SK-N-SH (cell line): ENCODE measurements at regions not wholly inside any gene's neighbourhood (a gene's known extent, or its start where the extent isn't known, plus 50 kb on each side); places are given as distances from the start of the nearest gene placed in this dataset.

Experiments
- CTCF ChIA-PET: fragments of 300-600, 350-600 bp; formaldehyde crosslinking; extraction: SDS; loops from one replicate; lab custom pipeline; 2021; lab: Yijun Ruan, JAX
- POLR2A ChIA-PET: fragments of 350-600 bp; sonication (Branson Sonifier 250); formaldehyde crosslinking; extraction: SDS; loops from one replicate; lab custom pipeline; 2020; ENCODE audit warnings: antibody characterized with exemption, inconsistent platforms; lab: Yijun Ruan, JAX
- DNase-seq: peaks from one replicate; pipeline ENCODE4 v3.0.0; 2012
- H2AFZ ChIP-seq: fragments of 200-600 bp; sonication (generic); 2 replicates; pipeline ENCODE4 v1.8.1; 2016; ENCODE audit warnings: antibody characterized with exemption, mild to moderate bottlenecking, low read depth
- H3F3A ChIP-seq: fragments of 200-600 bp; sonication (generic); replicated peaks from 2 replicates; pipeline ENCODE3; 2016; ENCODE audit warnings: antibody characterized with exemption, mild to moderate bottlenecking; ENCODE audit not compliant: insufficient read depth
- H3K27ac ChIP-seq, 2 experiments: fragments of 200-500 bp in 1 of 2; fragments of 200-600 bp in 1 of 2; sonication (Bioruptor generic) in 1 of 2; sonication (generic), shearing (Covaris generic) in 1 of 2; 2 replicates each; pipeline versions ENCODE4 v1.5.1 to v1.6.1; 2014 to 2016; ENCODE audit warnings: low read depth in 2 of 2, inconsistent platforms in 1 of 2, low read length in 1 of 2, mild to moderate bottlenecking in 1 of 2, mixed read lengths in 1 of 2
- H3K27me3 ChIP-seq: fragments of 200-600 bp; sonication (generic), shearing (Covaris generic); 2 replicates; pipeline ENCODE4 v1.6.1; 2016; ENCODE audit warnings: mixed run types; ENCODE audit not compliant: insufficient read depth
- H3K36me3 ChIP-seq, 2 experiments: fragments of 200-500 bp in 1 of 2; fragments of 200-600 bp in 1 of 2; sonication (Bioruptor generic) in 1 of 2; sonication (generic) in 1 of 2; replicated peaks in 1 of 2; 2 replicates each; pipeline versions ENCODE3 to v1.5.1; 2014 to 2016; ENCODE audit warnings: low read length in 1 of 2, mild to moderate bottlenecking in 1 of 2; ENCODE audit not compliant: insufficient read depth in 2 of 2, control insufficient read depth in 1 of 2
- H3K4me1 ChIP-seq, 2 experiments: fragments of 200-500 bp in 1 of 2; fragments of 200-600 bp in 1 of 2; sonication (Bioruptor generic) in 1 of 2; sonication (generic), shearing (Covaris generic) in 1 of 2; 2 replicates each; pipeline versions ENCODE4 v1.5.1 to v1.6.1; 2014 to 2016; ENCODE audit warnings: low read depth in 1 of 2, low read length in 1 of 2, mixed run types in 1 of 2; ENCODE audit not compliant: insufficient read depth in 2 of 2, control insufficient read depth in 1 of 2
- H3K4me2 ChIP-seq: fragments of 200-600 bp; sonication (generic), shearing (Covaris generic); 2 replicates; pipeline ENCODE4 v1.6.1; 2017; ENCODE audit warnings: mixed run types
- H3K4me3 ChIP-seq, 2 experiments: fragments of 200-500 bp in 1 of 2; fragments of 200-600 bp in 1 of 2; sonication (Bioruptor generic) in 1 of 2; sonication (generic), shearing (Covaris generic) in 1 of 2; 2 replicates each; pipeline versions ENCODE4 v1.5.1 to v1.8.1; 2014 to 2016; ENCODE audit warnings: low read depth in 2 of 2, inconsistent platforms in 1 of 2, low read length in 1 of 2, mild to moderate bottlenecking in 1 of 2, mixed read lengths in 1 of 2, moderate library complexity in 1 of 2
- H3K79me2 ChIP-seq: fragments of 200-600 bp; sonication (generic); 2 replicates; pipeline ENCODE4 v1.8.1; 2017; ENCODE audit warnings: mild to moderate bottlenecking; ENCODE audit not compliant: insufficient read depth
- H3K9ac ChIP-seq: fragments of 200-600 bp; sonication (generic); 2 replicates; pipeline ENCODE4 v1.6.1; 2017; ENCODE audit warnings: mixed run types
- H3K9me2 ChIP-seq: fragments of 200-600 bp; sonication (generic); 2 replicates; pipeline ENCODE4 v1.6.1; 2017; ENCODE audit warnings: mixed run types
- H3K9me3 ChIP-seq: fragments of 200-600 bp; sonication (generic); 2 replicates; pipeline ENCODE4 v1.6.1; 2017; ENCODE audit warnings: mixed run types, mild to moderate bottlenecking, moderate library complexity
- H4K20me1 ChIP-seq: fragments of 200-600 bp; sonication (generic); 2 replicates; pipeline ENCODE4 v1.6.1; 2017; ENCODE audit warnings: mild to moderate bottlenecking, mixed run types; ENCODE audit not compliant: insufficient read depth
- EP300 ChIP-seq, 2 experiments: IDR thresholded peaks; 2 replicates each; pipeline versions ENCODE4 v1.4.0 to v1.6.1; 2012; ENCODE audit warnings: borderline replicate concordance in 1 of 2, low read depth in 1 of 2, low read length in 1 of 2
- EZH2phosphoT487 ChIP-seq: fragments of 200-600 bp; sonication (generic); IDR thresholded peaks from 2 replicates; pipeline ENCODE4 v1.6.1; 2017; ENCODE audit warnings: low read depth, mixed run types, mild to moderate bottlenecking, antibody characterized with exemption, moderate library complexity, borderline replicate concordance
- JUND ChIP-seq: IDR thresholded peaks from 2 replicates; pipeline ENCODE4 v1.4.0; 2012
- MEF2A ChIP-seq: IDR thresholded peaks from 2 replicates; pipeline ENCODE4 v1.4.0; 2012; ENCODE audit warnings: low read depth, borderline replicate concordance
- NRF1 ChIP-seq: IDR thresholded peaks from 2 replicates; pipeline ENCODE4 v1.6.1; 2012; ENCODE audit warnings: low read depth, mild to moderate bottlenecking, low read length
- POLR2AphosphoS5 ChIP-seq: IDR thresholded peaks from 2 replicates; pipeline ENCODE4 v1.6.1; 2012; ENCODE audit warnings: low read depth, low read length
- RAD21 ChIP-seq: IDR thresholded peaks from 2 replicates; pipeline ENCODE4 v1.6.1; 2012; ENCODE audit warnings: mild to moderate bottlenecking, low read length
- RFX5 ChIP-seq: IDR thresholded peaks from 2 replicates; pipeline ENCODE4 v1.6.1; 2012; ENCODE audit warnings: mild to moderate bottlenecking, improper control_type of control experiment, low read length
- RXRA ChIP-seq: IDR thresholded peaks from 2 replicates; pipeline ENCODE4 v1.4.0; 2012; ENCODE audit warnings: low read depth, mild to moderate bottlenecking, borderline replicate concordance
- SIN3A ChIP-seq: IDR thresholded peaks from 2 replicates; pipeline ENCODE4 v1.6.1; 2012; ENCODE audit warnings: low read depth, mild to moderate bottlenecking, low read length, moderate library complexity, borderline replicate concordance
- TCF12 ChIP-seq: IDR thresholded peaks from 2 replicates; pipeline ENCODE4 v1.4.0; 2012
- YY1 ChIP-seq: IDR thresholded peaks from 2 replicates; pipeline ENCODE4 v1.4.0; 2012; ENCODE audit warnings: low read depth, mild to moderate bottlenecking
- WGBS: methylation state at CpG from one replicate; pipeline ENCODE4 v1.1.6; 2017; ENCODE audit warnings: low lambda C conversion rate; 5-methylcytosine and 5-hydroxymethylcytosine counted together
- TF ChIP-seq, protein P1 (sequence below): IDR thresholded peaks from 2 replicates; pipeline ENCODE4; 2012
- TF ChIP-seq, protein P2 (sequence below): fragments of 200-600 bp; sonication (generic); IDR thresholded peaks from 2 replicates; pipeline ENCODE4 v1.6.1; 2017; ENCODE audit warnings: antibody characterized with exemption, mild to moderate bottlenecking, moderate library complexity

DNA sequence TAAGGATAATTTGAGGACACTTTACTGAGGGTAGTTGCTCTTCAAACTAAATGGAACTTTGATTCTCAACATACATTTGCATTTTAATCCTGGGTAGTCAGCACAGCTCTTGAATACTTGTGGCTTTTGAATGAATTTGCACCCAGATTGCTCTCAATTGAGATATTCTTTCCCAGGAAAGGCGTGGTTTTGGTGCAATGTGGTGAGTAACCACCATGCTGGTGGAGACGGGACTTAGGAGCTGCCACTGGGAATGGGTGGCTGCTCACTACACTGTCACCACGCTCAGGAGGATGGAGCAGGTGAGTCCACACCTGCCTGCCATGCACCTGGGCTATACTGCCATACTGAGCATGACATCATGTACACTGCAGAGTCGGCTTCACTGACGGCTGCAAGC is 99.2 kb downstream of the IRX1 start:
- TF ChIP-seq, protein P1, sequence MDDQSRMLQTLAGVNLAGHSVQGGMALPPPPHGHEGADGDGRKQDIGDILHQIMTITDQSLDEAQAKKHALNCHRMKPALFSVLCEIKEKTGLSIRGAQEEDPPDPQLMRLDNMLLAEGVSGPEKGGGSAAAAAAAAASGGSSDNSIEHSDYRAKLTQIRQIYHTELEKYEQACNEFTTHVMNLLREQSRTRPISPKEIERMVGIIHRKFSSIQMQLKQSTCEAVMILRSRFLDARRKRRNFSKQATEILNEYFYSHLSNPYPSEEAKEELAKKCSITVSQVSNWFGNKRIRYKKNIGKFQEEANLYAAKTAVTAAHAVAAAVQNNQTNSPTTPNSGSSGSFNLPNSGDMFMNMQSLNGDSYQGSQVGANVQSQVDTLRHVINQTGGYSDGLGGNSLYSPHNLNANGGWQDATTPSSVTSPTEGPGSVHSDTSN, result no peak
- TF ChIP-seq, protein P2, sequence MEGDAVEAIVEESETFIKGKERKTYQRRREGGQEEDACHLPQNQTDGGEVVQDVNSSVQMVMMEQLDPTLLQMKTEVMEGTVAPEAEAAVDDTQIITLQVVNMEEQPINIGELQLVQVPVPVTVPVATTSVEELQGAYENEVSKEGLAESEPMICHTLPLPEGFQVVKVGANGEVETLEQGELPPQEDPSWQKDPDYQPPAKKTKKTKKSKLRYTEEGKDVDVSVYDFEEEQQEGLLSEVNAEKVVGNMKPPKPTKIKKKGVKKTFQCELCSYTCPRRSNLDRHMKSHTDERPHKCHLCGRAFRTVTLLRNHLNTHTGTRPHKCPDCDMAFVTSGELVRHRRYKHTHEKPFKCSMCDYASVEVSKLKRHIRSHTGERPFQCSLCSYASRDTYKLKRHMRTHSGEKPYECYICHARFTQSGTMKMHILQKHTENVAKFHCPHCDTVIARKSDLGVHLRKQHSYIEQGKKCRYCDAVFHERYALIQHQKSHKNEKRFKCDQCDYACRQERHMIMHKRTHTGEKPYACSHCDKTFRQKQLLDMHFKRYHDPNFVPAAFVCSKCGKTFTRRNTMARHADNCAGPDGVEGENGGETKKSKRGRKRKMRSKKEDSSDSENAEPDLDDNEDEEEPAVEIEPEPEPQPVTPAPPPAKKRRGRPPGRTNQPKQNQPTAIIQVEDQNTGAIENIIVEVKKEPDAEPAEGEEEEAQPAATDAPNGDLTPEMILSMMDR, result no peak
- TF ChIP-seq NRF1 (no peak), SIN3A (no peak), MEF2A (no peak), YY1 (no peak), RFX5 (no peak), TCF12 (no peak), POLR2AphosphoS5 (no peak), EP300 (IDR thresholded peaks at IDR 0.05; ENCODE audit: borderline replicate concordance in 1 of 2, low read depth in 1 of 2, low read length in 1 of 2) (no peak), JUND (no peak), RXRA (no peak), EZH2phosphoT487 (no peak)
- no peak overlapping the region for H2AFZ ChIP-seq
- H3K36me3 ChIP-seq, result no peaks in the 10 kb centered on the region
- no peak overlapping the region for H3K4me2 ChIP-seq
- WGBS, result 6% methylated on average over 5 of the region's 5 CpGs
- no peak for DNase-seq
- no peaks in the 10 kb centered on the region for H3K27me3 ChIP-seq
- no peak overlapping the region for H3K4me3 ChIP-seq
- H3K9me2 ChIP-seq, result no peaks in the 10 kb centered on the region
- H4K20me1 ChIP-seq, result no peaks in the 10 kb centered on the region
- no peaks in the 10 kb centered on the region for H3K4me1 ChIP-seq
- CTCF ChIA-PET, result no interaction called here
- H3K27ac ChIP-seq, result no peak overlapping the region
- no peaks in the 10 kb centered on the region for H3F3A ChIP-seq
- POLR2A ChIA-PET, result no interaction called here
- H3K9ac ChIP-seq, result no peak overlapping the region
- no peaks in the 10 kb centered on the region for H3K79me2 ChIP-seq
- H3K9me3 ChIP-seq, result no peaks in the 10 kb centered on the region

DNA sequence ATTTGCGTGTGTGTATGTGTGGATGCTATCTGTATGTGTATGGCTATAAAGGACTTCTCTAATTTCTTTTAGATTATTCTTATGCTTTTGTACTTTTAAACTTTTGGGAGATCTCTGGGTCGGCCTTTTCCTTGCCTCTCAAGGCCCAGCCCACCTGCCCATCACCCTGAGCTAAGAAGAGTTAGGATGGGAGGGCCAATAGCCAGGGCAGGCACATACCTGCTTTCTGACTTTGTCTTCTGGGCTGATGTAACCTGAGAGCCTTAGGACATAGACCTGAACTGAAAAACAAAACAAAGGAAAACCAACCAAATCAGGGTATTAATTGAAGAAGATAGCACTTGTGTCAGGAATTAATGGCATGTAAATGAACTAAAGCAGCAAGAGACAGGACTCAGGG is 100.2 kb downstream of the IRX1 start:
- H3K4me3 ChIP-seq, result no peak overlapping the region
- WGBS, result 9% methylated on average over 2 of the region's 2 CpGs

More for the DNA sequence above, 100.2 kb downstream of the IRX1 start:
- no peaks in the 10 kb centered on the region for H3K79me2 ChIP-seq
- H3K9me2 ChIP-seq, result no peaks in the 10 kb centered on the region
- H3F3A ChIP-seq, result no peaks in the 10 kb centered on the region
- H3K36me3 ChIP-seq, result no peaks in the 10 kb centered on the region
- no peak for DNase-seq
- H3K27ac ChIP-seq, result no peak overlapping the region
- ChIA-PET POLR2A (no interaction called here), CTCF (no interaction called here)
- H3K27me3 ChIP-seq, result no peaks in the 10 kb centered on the region
- TF ChIP-seq NRF1, result no peak
- TF ChIP-seq RAD21, result no peak
- no peak overlapping the region for H2AFZ ChIP-seq
- no peaks in the 10 kb centered on the region for H4K20me1 ChIP-seq
- no peak overlapping the region for H3K9ac ChIP-seq
- no peak overlapping the region for H3K4me2 ChIP-seq
- no peaks in the 10 kb centered on the region for H3K4me1 ChIP-seq
- no peaks in the 10 kb centered on the region for H3K9me3 ChIP-seq
